GM12878 (cell line): ENCODE measurements at regions not wholly inside any gene's neighbourhood (a gene's known extent, or its start where the extent isn't known, plus 50 kb on each side); places are given as distances from the start of the nearest gene placed in this dataset.

Source experiments
- ATAC-seq: fragments of 200-7000 bp; cut with Tn5 transposase; 3 replicates; pipeline ENCODE4 v1.9.1; 2020; ENCODE audit warnings: mild to moderate bottlenecking, moderate library complexity
- BruUV-seq: library from RNA; stranded (reverse); fragments of 400-500 nt; replicated peaks from 2 replicates; lab custom pipeline; 2021; lab: Mats Ljungman, UMichigan
- CTCF ChIA-PET: fragments of 300-600 bp; sonication (Branson Sonifier 250); formaldehyde crosslinking; extraction: SDS; loops from one replicate; lab custom pipeline; 2021; ENCODE audit warnings: inconsistent platforms; lab: Yijun Ruan, JAX
- POLR2A ChIA-PET: fragments of 350-600 bp; formaldehyde crosslinking; extraction: SDS; loops from one replicate; lab custom pipeline; 2021; ENCODE audit warnings: inconsistent platforms; lab: Charles Lee
- RAD21 ChIA-PET: fragments of 300-600 bp; sonication (Branson Sonifier 250); formaldehyde crosslinking; loops from one replicate; lab custom pipeline; 2023; ENCODE audit warnings: antibody characterized with exemption; ENCODE audit not compliant: unreplicated experiment; lab: Charles Lee
- SMC1A ChIA-PET: fragments of 300-600 bp; sonication (Branson Sonifier 250); formaldehyde crosslinking; loops from one replicate; lab custom pipeline; 2023; ENCODE audit not compliant: unreplicated experiment, uncharacterized antibody; lab: Charles Lee
- DNase-seq: peaks from one replicate; pipeline ENCODE4 v3.0.0-alpha.2; 2011; ENCODE audit warnings: low read depth, low spot score
- FAIRE-seq: peaks from 3 replicates; lab custom pipeline; 2011; peaks lifted over from hg19 to GRCh38; lab: Jason Lieb, UNC
- H2AFZ ChIP-seq: 2 replicates; pipeline ENCODE4 v1.6.0; 2011; ENCODE audit warnings: low read depth, low read length, control low read depth; ENCODE audit not compliant: control insufficient read depth
- H3K27ac ChIP-seq: 2 replicates; pipeline ENCODE4 v1.5.1; 2011; ENCODE audit warnings: control low read depth; ENCODE audit not compliant: control insufficient read depth, insufficient read depth
- H3K27me3 ChIP-seq, 2 experiments: replicated peaks in 1 of 2; 2 replicates each; pipeline versions ENCODE4 v1.6.0 to v1.6.1; 2011; ENCODE audit warnings: low read length in 1 of 2; ENCODE audit not compliant: control insufficient read depth in 2 of 2, insufficient read depth in 2 of 2
- H3K36me3 ChIP-seq, 2 experiments: 2 replicates each; pipeline ENCODE4 v1.5.1; 2011; ENCODE audit warnings: low read length in 1 of 2; ENCODE audit not compliant: control insufficient read depth in 2 of 2, insufficient read depth in 2 of 2
- H3K4me1 ChIP-seq: 2 replicates; pipeline ENCODE4 v1.6.1; 2011; ENCODE audit warnings: mild to moderate bottlenecking, low read length, moderate library complexity, mixed read lengths; ENCODE audit not compliant: control insufficient read depth, insufficient read depth
- H3K4me2 ChIP-seq: 2 replicates; pipeline ENCODE4 v1.6.0; 2011; ENCODE audit warnings: control low read depth; ENCODE audit not compliant: control insufficient read depth, insufficient read depth
- H3K4me3 ChIP-seq: fragments of 200-600 bp; sonication (generic); 2 replicates; pipeline ENCODE4 v1.5.1; 2016
- H3K79me2 ChIP-seq: 2 replicates; pipeline ENCODE4 v1.6.0; 2011; ENCODE audit warnings: low read length; ENCODE audit not compliant: control insufficient read depth, insufficient read depth
- H3K9ac ChIP-seq: 2 replicates; pipeline ENCODE4 v1.8.0; 2011; ENCODE audit warnings: low read length, control low read depth, mixed read lengths; ENCODE audit not compliant: control insufficient read depth, insufficient read depth
- H3K9me3 ChIP-seq: replicated peaks from 3 replicates; pipeline ENCODE4 v1.5.1; 2011; ENCODE audit warnings: mild to moderate bottlenecking, low read length; ENCODE audit not compliant: control insufficient read depth, insufficient read depth
- H4K20me1 ChIP-seq: 2 replicates; pipeline ENCODE4 v1.6.0; 2011; ENCODE audit not compliant: control insufficient read depth, insufficient read depth
- ATF7 ChIP-seq: fragments of 450-650 bp; IDR thresholded peaks from 2 replicates; pipeline ENCODE4 v1.6.1; 2016; ENCODE audit warnings: low read depth, mild to moderate bottlenecking
- BRCA1 ChIP-seq: IDR thresholded peaks from 2 replicates; pipeline ENCODE4 v1.6.1; 2011; ENCODE audit warnings: low read depth, low read length, improper control_type of control experiment
- CREM ChIP-seq: IDR thresholded peaks from 2 replicates; pipeline ENCODE4 v1.6.1; 2014; ENCODE audit warnings: antibody characterized with exemption, low read depth
- EP300 ChIP-seq, 2 experiments: fragments of 150-350 bp in 1 of 2; IDR thresholded peaks; 2 replicates each; pipeline ENCODE4 v1.6.1; 2011 to 2012; ENCODE audit warnings: low read depth in 2 of 2, low read length in 2 of 2, borderline replicate concordance in 1 of 2, improper control_type of control experiment in 1 of 2, inconsistent platforms in 1 of 2; ENCODE audit not compliant: control insufficient read depth in 1 of 2
- ESRRA ChIP-seq: IDR thresholded peaks from 2 replicates; pipeline ENCODE4 v1.6.1; 2012; ENCODE audit warnings: mild to moderate bottlenecking, low read length, improper control_type of control experiment
- FOXM1 ChIP-seq: IDR thresholded peaks from 2 replicates; pipeline ENCODE4 v1.6.1; 2012; ENCODE audit warnings: low read depth, mild to moderate bottlenecking, inconsistent platforms, low read length, moderate library complexity
- GATAD2B ChIP-seq: fragments of 450-650 bp; conservative IDR thresholded peaks from 2 replicates; pipeline ENCODE4 v1.6.1; 2017; ENCODE audit warnings: low read depth, mild to moderate bottlenecking, moderate library complexity
- IKZF1 ChIP-seq: fragments of 450-650 bp; conservative IDR thresholded peaks from 2 replicates; pipeline ENCODE4 v1.6.1; 2017; ENCODE audit warnings: antibody characterized with exemption, mild to moderate bottlenecking
- IKZF2 ChIP-seq, 2 experiments: fragments of 450-650 bp; IDR thresholded peaks; 2 replicates each; pipeline ENCODE4 v1.6.1; 2017; ENCODE audit warnings: mild to moderate bottlenecking in 2 of 2, moderate library complexity in 2 of 2
- LARP7 ChIP-seq: fragments of 450-650 bp; IDR thresholded peaks from 2 replicates; pipeline ENCODE4 v1.6.1; 2017; ENCODE audit warnings: mild to moderate bottlenecking
- MTA2 ChIP-seq: fragments of 450-650 bp; IDR thresholded peaks from 2 replicates; pipeline ENCODE4 v1.6.1; 2016; ENCODE audit warnings: low read depth, mild to moderate bottlenecking, moderate library complexity
- MYB ChIP-seq: fragments of 150-350 bp; IDR thresholded peaks from 2 replicates; pipeline ENCODE4 v1.6.1; 2014; ENCODE audit warnings: mild to moderate bottlenecking, low read depth, low read length, borderline replicate concordance
- NR2F1 ChIP-seq: fragments of 450-650 bp; conservative IDR thresholded peaks from 2 replicates; pipeline ENCODE4 v1.6.1; 2017; ENCODE audit warnings: mild to moderate bottlenecking
- RCOR1 ChIP-seq: conservative IDR thresholded peaks from 2 replicates; pipeline ENCODE4 v1.6.1; 2012; ENCODE audit warnings: low read depth, low read length, improper control_type of control experiment
- RFX5 ChIP-seq: IDR thresholded peaks from 2 replicates; pipeline ENCODE4 v1.6.1; 2011; ENCODE audit warnings: low read depth, low read length, improper control_type of control experiment
- SMAD1 ChIP-seq: fragments of 450-650 bp; IDR thresholded peaks from 2 replicates; pipeline ENCODE4 v1.6.1; 2018; ENCODE audit warnings: mild to moderate bottlenecking, low read depth; ENCODE audit not compliant: partially characterized antibody
- SP1 ChIP-seq: IDR thresholded peaks from one replicate; pipeline ENCODE4 v1.6.1; 2011; ENCODE audit warnings: low read depth, low read length
- SPI1 ChIP-seq: IDR thresholded peaks from 2 replicates; pipeline ENCODE4 v1.6.1; 2011; ENCODE audit warnings: low read depth, mild to moderate bottlenecking, low read length, moderate library complexity, borderline replicate concordance; ENCODE audit not compliant: insufficient read depth
- STAT3 ChIP-seq: IDR thresholded peaks from 2 replicates; pipeline ENCODE4 v1.6.1; 2011; ENCODE audit warnings: low read depth, low read length, improper control_type of control experiment
- TAF1 ChIP-seq: IDR thresholded peaks from 2 replicates; pipeline ENCODE4 v1.6.1; 2011; ENCODE audit warnings: mild to moderate bottlenecking, low read depth, low read length, borderline replicate concordance
- WGBS: methylation state at CpG from one replicate; pipeline ENCODE4 v1.1.6; 2016; ENCODE audit warnings: low lambda C conversion rate; ENCODE audit not compliant: insufficient replicate concordance, insufficient coverage; ENCODE audit errors: missing lambda C conversion rate; 5-methylcytosine and 5-hydroxymethylcytosine counted together
- in situ Hi-C: fragments of 300-500 bp; cut with MboI; formaldehyde crosslinking; loops from 9 replicates; pipeline ENCODE4 v1.14.3; 2018; ENCODE audit warnings: mixed read lengths
- intact Hi-C: fragments of 100-400 bp; cut with micrococcal nuclease; formaldehyde crosslinking; loops from one replicate; pipeline ENCODE4 v1.14.2; 2022; ENCODE audit not compliant: unreplicated experiment
- TF ChIP-seq, protein P1 (sequence below): fragments of 450-650 bp; IDR thresholded peaks from 2 replicates; pipeline ENCODE4 v1.6.1; 2016; ENCODE audit warnings: mild to moderate bottlenecking, moderate library complexity, borderline replicate concordance

DNA sequence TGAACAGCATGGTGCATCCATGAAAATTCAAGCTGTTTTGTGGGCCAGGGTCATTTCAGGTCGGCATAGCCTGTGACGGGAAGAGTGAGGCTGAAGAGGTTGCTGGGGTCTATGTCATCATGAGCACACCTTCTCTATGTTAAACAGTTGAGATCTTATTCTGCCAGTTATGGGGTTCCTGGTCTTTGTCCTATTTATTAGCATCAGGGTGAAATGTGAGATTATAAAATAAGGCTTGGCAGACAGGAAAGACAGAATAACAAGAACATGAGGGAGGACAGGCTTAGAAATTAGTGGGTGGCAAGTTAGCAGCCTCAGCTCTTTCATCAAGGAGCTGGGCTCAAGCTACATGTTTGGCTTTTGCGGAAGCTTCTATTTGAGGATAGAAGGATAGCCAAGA, 51.7 kb upstream of the CLNK start (continued):
- no peak for TF ChIP-seq FOXM1
- TF ChIP-seq, protein P1, sequence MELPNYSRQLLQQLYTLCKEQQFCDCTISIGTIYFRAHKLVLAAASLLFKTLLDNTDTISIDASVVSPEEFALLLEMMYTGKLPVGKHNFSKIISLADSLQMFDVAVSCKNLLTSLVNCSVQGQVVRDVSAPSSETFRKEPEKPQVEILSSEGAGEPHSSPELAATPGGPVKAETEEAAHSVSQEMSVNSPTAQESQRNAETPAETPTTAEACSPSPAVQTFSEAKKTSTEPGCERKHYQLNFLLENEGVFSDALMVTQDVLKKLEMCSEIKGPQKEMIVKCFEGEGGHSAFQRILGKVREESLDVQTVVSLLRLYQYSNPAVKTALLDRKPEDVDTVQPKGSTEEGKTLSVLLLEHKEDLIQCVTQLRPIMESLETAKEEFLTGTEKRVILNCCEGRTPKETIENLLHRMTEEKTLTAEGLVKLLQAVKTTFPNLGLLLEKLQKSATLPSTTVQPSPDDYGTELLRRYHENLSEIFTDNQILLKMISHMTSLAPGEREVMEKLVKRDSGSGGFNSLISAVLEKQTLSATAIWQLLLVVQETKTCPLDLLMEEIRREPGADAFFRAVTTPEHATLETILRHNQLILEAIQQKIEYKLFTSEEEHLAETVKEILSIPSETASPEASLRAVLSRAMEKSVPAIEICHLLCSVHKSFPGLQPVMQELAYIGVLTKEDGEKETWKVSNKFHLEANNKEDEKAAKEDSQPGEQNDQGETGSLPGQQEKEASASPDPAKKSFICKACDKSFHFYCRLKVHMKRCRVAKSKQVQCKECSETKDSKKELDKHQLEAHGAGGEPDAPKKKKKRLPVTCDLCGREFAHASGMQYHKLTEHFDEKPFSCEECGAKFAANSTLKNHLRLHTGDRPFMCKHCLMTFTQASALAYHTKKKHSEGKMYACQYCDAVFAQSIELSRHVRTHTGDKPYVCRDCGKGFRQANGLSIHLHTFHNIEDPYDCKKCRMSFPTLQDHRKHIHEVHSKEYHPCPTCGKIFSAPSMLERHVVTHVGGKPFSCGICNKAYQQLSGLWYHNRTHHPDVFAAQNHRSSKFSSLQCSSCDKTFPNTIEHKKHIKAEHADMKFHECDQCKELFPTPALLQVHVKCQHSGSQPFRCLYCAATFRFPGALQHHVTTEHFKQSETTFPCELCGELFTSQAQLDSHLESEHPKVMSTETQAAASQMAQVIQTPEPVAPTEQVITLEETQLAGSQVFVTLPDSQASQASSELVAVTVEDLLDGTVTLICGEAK: no peak
- TF ChIP-seq MYB: no peak

DNA sequence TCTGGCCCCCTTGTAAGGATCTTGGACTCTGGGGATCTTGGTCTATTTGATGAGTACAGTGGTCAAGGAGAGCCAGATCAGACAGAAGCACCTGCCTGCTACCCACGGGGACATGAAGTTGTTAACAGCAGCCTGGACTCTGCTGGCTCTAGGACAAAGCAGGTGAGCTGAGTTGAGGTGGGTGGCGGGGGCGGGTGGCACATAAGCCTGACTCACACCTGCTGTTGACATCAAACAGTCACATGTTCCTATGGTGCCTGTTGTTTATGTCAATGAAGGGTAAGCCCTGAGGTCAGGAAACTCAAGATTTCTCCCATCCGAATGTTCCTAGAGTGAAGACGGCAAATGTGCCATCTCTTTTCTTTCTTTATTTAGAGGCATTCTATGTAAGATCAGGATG, 50.1 kb upstream of the CLNK start:
- ChIA-PET CTCF (interaction anchor here (1.6 kb wide), 1 partner anchor 112 kb away, joined by 4 read pairs; no protein-coding TSS in a partner anchor), SMC1A (interaction anchor here (0.7 to 6.9 kb wide), 6 partner anchors 7 to 332 kb away, joined by 3 to 95 read pairs (median 24); partner anchors contain the start of gene CLNK), RAD21 (interaction anchor here (1.2 to 3.7 kb wide), 4 partner anchors 8 to 61 kb away, joined by 3 to 43 read pairs (median 9); no protein-coding TSS in a partner anchor), POLR2A (interaction anchor here (0.6 to 1.1 kb wide), 3 partner anchors 48 to 766 kb away, joined by 3 to 4 read pairs (median 3); no protein-coding TSS in a partner anchor)
- WGBS: 94% methylated on average over 5 of the region's 5 CpGs
- Histone ChIP-seq H3K4me2 (no peak overlapping the region), H3K36me3 (no peaks in the 10 kb centered on the region), H3K27ac (no peak overlapping the region), H3K9ac (no peak overlapping the region), H3K4me3 (no peak overlapping the region), H4K20me1 (no peaks in the 10 kb centered on the region), H3K79me2 (no peaks in the 10 kb centered on the region), H3K9me3 (no peaks in the 10 kb centered on the region; the same call in 1 of the 3 replicates), H3K4me1 (peaks cover 37% of the 10 kb centered on the region), H2AFZ (no peak overlapping the region), H3K27me3 (no peaks in the 10 kb centered on the region)
- no peak for FAIRE-seq
- BruUV-seq: no TSS peak
- no peak for DNase-seq
- intact Hi-C loops (loop anchor here (5.0 to 10.0 kb wide), 5 partner anchors 62 to 730 kb away; no protein-coding TSS in a partner anchor), in situ Hi-C loops (no loop called here)
- ATAC-seq: no peak
- TF ChIP-seq ESRRA (no peak), GATAD2B (no peak), LARP7 (no peak), SP1 (no peak), IKZF1 (peak; percentile 54), SMAD1 (no peak), MTA2 (peak; percentile 50; the same call in 1 of the 2 replicates), ATF7 (0 out of 2 replicates have a peak, but pooled peaks have one; percentile 13), TAF1 (no peak), CREM (0 out of 2 replicates have a peak, but pooled peaks have one; percentile 12), RCOR1 (no peak), STAT3 (no peak), EP300 (IDR thresholded peaks at IDR 0.05; ENCODE audit: borderline replicate concordance in 1 of 2, control insufficient read depth in 1 of 2, low read depth in 2 of 2, low read length in 2 of 2) (peak; percentile 21 to 68; a peak in 2 of 4 replicates), IKZF2 (IDR thresholded peaks at IDR 0.05) (peak in 1 of 2 experiments; percentile 34; a peak in 2 of 4 replicates), RFX5 (no peak), SPI1 (no peak), NR2F1 (no peak), BRCA1 (no peak)
